HEK293T (cell line): ENCODE measurements at regions not wholly inside any gene's neighbourhood (a gene's known extent, or its start where the extent isn't known, plus 50 kb on each side); places are given as distances from the start of the nearest gene placed in this dataset.

Source experiments
- FOXK2 ChIP-seq: fragments of 450-650 bp; IDR thresholded peaks from 2 replicates; pipeline ENCODE4 v1.6.1; 2016; ENCODE audit warnings: mild to moderate bottlenecking
- FOXM1 ChIP-seq: fragments of 450-650 bp; IDR thresholded peaks from 2 replicates; pipeline ENCODE4 v1.6.1; 2017; ENCODE audit warnings: mild to moderate bottlenecking, borderline replicate concordance
- NFRKB ChIP-seq: fragments of 450-650 bp; IDR thresholded peaks from 2 replicates; pipeline ENCODE4 v1.6.1; 2016; ENCODE audit warnings: mild to moderate bottlenecking, moderate library complexity
- SP1 ChIP-seq: fragments of 450-650 bp; IDR thresholded peaks from 2 replicates; pipeline ENCODE4 v1.6.1; 2017
- TARDBP ChIP-seq: fragments of 450-650 bp; IDR thresholded peaks from 2 replicates; pipeline ENCODE4 v1.6.1; 2016

DNA sequence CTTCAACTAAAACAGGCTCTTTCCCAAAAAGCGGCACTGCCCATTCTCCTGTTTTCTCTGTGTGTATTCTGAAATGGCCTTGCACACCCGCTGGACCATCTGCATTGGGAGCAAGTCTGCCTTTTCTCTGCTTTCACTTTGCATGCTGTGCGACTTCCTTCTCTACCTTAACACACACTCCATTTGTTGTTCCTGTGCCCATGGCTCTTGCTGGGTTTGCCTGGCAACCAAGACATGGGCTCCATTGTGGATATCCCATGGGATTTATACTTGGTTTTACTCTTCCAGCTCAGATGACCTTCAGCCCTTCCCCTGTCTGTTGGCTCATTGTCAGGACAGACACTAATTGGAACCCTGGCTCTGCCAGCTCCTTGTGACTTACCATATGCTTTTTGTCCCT lies 465.3 kb downstream of the REEP3 start:
- TF ChIP-seq FOXM1: no peak
- TF ChIP-seq SP1: no peak
- TF ChIP-seq NFRKB: no peak
- TF ChIP-seq FOXK2: no peak
- no peak for TF ChIP-seq TARDBP
